NCI-H69 (cell line): ENCODE measurements at regions not wholly inside any gene's neighbourhood (a gene's known extent, or its start where the extent isn't known, plus 50 kb on each side); places are given as distances from the start of the nearest gene placed in this dataset.
A peak's percentile ranks its signal among the peaks of the same experiment; 100 is the strongest.

Experiments
- DNase-seq: peaks from one replicate; lab custom pipeline; 2025; lab: John Stamatoyannopoulos, UW

DNA sequence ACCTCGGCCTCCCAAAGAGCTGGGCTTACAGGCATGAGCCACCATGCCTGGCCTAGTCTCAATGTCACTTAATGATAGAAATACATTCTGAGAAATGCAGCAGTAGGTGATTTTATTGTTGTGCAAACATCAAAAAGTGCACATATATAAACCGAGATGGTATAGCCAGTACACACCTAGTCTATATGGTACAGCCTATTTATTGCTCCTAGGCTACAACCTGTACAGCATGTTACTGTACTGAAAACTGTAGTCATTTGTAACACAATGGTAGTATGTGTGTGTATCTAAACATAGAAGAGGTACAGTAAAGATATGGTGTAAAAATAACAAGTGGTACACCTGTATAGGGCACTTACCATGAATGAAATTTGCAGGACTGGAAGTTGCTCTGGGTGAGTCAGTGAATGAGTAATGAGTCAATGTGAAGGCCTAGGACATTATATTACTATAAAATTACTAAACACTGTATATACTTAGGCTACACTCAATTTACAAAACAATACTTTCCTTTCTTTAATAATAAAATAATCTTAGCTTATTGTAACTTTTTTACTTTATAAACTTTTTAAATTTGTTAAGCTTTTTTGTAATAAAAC, 166.7 kb upstream of the SYT1 start:
- DNase-seq: no peak

DNA sequence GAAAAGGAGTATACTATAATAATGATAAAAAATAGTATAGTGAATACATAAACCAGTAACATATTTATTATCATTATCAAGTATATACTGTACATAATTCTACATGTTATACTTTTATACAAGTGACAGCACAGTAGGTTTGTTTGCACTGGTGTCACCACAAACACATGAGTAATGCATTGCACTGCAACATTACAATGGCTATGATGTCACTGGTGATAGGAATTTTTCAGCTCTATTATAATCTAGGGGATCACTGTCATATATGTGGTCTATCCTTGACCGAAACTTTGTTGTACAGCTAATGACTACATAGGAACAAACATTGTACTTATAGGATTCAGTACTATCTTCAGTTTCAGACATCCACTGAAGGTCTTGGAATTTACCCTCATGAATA, 165.8 kb upstream of the SYT1 start:
- DNase-seq: no peak

DNA sequence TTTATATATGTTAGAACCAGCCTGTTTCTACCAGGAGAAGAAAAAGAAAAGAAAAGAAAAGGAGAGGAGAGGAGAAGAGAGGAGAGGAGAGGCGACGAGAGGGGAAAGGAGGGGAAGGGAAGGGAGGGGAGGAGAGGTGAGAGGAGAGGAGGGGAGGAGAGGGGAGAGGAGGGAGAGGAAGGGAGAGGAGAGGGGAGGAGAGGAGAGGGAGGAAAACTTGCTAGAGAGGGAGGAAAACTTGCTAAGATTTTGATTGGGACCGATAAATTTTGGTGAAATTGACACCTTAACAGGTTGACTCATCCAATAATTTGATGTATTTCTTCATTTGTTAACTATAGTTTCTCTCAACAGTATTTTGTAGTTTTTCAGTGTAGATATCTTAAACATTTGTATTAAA, 164.0 kb upstream of the SYT1 start:
- DNase-seq: no peak

DNA sequence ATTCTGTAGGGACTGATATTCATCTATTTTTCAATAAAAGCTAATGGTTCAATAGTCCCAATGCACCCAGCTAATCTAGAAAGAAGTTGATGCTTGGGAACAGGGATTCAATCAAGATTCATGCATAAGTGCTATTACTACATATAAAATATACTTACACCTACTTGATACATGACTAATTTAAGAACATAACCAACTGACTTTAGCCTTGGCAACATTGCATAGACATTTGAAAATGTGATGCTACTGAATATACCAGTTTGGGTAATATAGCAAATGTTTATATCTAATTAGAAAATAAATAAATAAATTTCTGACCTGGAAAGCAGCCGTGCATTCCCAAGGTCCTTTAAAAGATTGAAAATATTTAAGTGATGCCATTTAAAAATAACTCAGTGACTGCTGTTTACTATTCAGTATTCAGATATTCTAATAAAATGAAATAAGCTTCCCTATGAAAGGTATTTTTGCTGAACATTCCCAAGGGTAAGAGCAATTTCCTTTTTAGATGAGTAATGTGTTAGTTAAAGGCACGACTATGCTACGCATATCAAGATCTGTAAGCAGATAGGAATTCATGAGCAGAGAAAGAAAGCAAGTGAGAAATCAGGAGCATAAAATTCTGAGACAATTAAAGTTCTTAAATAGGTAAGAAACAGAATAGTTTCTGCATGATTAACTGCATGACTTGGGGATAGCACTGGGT, 160.6 kb upstream of the SYT1 start:
- no peak for DNase-seq

DNA sequence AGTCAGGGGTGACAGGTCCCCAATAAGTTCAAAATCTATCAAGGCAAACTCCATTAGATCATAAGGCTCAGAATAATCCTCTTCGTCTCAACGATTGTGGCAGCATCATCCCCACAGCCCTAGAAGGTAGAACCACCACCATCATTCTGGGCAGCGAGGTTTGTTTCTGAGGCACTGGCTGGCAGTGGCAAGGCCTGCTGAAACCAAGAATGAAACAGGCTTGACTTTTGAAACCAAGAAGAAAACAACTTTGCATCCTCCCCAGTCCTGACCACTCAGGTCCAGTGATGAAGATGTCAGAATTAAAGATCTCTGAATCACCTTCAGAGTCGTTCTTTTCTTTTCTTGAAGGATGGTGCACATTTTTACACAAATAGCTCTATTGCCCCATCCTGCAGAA, 152.6 kb upstream of the SYT1 start:
- no peak for DNase-seq

DNA sequence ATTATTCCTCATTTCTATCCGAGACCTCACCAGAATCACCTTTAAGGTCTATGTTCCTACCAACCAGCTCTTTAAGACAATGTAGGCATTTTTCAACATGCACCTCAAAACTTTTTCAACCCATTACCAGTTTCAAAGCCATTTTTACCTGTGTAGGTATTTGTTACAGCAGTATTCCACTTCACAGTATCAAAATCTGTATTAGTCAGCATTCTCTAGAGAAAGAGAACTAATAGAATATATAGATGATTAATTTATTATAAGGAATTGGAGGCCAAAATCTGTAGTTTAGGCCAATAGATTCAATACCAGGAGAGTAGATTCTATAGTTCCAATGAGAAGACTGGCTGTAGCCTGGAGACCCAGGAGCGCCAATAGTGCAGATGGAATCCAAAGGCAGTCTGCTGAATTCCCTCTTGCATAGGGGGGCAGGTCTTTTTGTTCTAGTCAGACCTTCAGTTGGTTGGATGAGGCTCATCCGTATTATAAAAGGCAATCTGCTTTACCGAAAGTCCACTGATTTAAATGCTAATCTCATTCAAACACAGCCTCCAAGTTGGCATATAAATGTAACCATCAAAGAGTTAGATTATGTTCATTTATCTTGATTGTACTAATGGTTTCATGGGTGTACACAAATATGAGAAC, 151.6 kb upstream of the SYT1 start:
- DNase-seq: no peak

DNA sequence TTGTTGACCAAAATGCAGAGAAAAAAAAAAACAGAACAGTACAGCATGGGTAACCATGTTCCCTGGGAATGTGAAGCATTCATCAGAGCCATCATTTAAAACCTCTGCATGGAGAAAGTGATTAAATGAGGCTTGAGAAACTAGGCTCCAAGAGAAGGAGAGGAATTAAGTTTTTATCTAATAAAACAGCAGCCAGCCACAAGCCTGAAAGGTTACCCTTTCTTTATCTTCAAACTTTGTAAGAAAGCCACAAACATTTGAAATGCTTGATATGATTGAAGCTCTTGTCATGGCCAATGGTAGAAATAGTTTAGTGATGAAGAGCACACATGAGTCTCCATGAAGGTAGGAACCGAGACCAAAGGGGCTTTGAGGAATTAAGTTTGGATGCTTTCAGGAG, 144.9 kb upstream of the SYT1 start:
- DNase-seq: no peak

DNA sequence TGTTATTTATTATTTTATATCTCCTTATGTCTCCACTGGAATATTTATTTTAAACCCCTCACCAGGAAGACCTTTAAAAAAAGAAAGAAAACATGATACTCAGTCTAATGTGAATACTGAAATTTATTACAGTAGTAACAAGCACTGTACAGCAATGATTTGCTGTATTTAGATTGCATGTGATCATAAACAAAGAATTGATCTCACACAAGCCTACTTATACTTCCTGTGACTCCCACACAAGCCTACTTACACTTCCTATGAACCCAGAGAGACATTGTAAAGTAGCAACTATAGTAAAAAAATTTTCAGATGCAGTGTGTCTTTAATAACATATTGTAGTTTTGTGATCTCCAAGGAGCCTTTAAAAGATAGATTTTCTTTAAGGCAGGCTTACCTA, 142.7 kb upstream of the SYT1 start:
- DNase-seq: no peak

DNA sequence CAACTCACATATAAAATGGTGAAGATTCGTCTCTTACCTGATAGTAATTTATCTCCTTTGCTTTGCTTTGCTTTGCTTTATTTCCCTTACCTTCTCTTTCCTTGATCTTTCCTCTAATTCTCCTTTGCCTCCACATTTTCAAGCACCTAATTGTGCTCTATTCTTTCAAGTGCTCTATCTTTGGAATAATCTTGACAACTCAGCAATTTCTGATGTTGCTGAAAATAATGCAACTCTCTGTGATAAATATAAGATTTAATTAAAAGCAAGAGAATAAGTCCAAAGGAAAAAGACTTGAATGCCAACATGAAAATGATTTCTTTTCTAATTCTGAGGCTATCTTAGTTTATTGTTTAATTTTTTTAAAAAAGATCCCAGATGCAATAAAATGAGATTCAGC, 139.5 kb upstream of the SYT1 start:
- DNase-seq: peak; percentile 22

DNA sequence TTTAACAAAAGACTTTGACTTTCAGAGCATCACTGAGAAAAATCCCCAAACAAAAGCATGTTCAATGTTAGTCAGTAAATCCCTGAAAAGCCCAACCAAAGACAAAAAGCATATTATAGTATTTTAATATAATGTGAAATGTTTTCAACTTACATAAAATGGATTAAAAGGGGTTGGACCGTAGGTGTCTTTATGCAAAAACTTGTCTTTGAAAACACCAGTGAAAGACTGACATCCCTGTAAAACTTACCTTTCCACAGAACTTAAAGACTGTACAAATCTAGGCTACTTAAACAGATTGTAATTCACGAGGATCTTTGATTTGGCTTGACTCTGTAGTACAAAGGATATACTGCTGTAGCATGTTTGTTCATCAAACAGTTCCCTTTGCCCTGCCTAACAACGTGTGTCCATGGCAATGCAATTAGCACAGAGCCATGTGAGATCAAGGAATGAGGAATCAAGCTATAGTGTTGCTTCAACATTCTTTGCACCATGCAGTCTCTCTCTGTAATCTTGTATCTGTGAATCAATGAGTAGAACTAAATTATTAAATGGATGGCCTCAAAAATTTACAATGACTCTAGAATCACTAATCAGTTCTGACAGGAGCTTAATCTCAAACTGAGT, 138.5 kb upstream of the SYT1 start:
- DNase-seq: peak; percentile 93

DNA sequence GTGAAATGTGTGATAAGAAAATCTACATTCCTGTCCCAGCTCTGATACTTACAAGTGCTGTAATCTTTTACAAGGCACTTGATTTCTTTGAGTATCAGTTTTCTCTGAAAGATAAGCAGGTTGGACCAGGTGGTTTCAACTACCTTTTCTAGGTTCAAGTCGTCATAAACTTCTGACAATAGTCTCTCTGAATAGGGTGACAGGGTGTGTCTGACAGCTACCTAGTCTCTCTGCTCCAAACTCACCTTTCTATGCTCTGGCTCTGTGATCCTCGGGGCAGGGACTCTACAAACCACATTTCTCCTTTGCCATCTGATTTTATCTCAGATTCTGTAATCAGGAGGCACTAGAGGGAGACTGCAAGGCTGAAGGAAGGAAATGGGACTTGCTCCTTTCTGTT, 137.7 kb upstream of the SYT1 start:
- peak; percentile 21 for DNase-seq

DNA sequence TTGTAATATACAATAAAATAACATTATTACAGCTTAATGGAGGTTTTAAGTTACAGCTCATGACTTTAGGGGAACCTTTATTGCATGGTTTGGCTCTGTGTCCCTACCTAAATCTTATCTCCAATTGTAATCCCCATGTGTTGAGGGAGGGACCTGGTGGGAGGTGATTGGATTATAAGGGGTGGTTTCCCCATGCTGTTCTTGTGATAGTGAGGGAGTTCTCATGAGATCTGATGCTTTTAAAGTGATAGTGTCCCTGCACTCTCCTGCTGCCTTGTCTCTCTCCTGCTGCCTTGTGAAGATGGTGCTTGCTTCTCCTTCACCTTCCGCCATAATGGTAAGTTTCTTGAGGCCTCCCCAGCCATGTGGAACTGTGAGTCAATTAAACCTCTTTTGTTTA, 132.1 kb upstream of the SYT1 start:
- no peak for DNase-seq

DNA sequence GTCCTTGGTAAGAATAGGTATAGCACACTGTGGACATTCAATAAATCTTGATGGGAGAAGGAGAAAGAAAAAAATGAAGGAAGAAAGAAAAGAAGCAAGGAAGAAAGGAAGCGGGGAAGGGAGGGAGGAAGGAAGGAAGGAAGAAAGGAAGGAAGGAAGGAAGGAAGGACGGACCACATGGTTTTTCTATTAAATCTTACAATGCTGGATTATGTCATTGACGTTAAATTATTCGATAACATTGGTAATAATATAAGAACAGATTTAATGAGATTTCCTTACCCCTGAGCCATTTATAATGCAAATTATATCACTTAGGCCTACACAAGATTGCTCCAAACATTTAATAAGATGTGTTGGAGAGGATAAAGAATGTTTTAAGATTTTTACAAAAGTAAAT, 124.9 kb upstream of the SYT1 start:
- no peak for DNase-seq

DNA sequence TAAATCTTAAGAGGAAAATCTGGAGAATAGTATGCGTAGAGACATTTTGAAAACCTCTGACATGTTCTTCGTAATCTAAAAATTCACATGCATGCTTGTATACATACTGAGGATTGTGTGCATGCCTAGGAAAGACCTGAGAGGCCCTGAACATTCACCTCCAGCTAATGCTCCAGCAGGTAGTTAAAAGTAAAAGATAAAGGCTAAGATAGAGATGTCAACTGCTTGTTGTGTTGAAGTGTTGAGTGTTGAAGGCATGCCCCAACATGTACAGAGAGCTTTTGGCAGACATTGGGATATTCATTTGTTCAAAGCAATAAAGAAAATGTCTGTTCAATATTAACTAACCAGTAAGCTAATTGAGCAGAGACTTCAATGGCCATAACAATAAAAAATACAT, 118.6 kb upstream of the SYT1 start:
- peak; percentile 49 for DNase-seq

DNA sequence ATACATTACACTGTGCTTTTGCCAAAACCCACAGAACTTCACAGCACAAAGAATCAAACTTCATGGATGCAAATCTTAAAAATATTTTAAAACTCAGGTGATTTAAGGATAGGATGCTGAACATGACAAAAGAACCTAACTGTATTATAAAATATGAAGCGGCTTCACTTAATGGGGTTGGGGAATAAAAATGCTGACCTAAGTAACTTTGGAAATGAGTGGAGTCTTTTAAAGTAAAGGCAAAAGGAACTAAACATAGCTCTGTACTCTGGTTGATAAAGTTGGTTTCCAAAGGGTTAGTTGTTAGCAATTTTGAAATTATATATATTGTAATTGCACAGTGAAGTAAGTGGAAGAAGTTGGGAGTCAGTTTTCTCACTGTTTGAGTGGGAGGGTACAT, 111.5 kb upstream of the SYT1 start:
- no peak for DNase-seq

DNA sequence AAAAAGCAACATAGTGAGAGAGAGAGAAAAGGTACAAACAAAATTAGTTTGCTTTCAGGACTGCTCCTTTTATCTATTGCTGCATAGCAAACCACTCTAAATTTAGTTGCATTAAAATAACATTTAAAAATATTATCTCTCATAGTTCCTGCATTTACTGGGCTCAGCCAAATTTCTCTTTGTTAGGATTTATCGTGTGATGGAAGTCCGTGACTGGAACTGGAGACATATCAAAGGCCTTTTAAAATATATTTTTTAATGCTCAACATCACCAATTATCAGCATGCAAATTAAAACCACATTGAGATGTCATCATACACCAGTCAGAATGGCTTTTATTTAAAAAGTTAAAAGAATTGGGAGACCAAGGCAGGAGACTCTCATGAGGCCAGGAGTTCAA, 107.6 kb upstream of the SYT1 start:
- no peak for DNase-seq

DNA sequence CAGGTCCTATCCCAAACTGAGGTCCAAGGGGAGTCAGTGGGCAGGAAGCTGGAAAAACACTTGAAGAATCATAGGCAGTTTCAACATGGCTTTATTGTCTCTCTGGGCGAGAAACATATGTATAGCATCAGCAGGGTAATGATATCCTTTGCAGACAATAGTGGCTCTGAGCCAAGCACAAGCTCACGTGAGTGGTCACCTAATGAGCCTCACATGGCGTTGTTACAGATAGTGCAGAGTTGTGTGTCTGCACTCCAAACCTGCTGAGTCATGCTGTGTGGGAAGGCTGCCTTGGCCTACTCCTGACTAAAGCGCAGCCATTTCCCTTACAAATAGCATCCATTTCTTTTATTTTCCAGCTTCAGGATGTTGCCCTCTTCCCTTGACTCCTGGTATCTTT, 105.2 kb upstream of the SYT1 start:
- peak; percentile 25 for DNase-seq

DNA sequence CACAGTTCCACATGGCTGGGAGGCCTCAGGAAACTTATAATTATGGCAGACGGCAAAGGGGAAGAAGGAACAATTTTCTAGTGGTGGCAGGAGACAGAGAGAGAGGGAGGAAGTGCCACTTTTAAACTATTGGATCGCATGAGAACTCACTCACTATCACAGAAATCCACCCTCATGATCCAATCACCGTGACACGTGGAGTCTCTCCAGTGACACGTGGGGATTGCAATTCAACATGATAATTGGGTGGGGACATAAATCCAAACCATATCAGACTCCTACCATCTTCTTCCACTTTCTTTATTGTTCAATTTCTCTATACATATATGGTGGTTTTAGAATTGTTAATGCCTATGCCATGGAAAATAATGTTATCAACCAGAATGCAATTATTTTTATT, 103.7 kb upstream of the SYT1 start:
- no peak for DNase-seq

DNA sequence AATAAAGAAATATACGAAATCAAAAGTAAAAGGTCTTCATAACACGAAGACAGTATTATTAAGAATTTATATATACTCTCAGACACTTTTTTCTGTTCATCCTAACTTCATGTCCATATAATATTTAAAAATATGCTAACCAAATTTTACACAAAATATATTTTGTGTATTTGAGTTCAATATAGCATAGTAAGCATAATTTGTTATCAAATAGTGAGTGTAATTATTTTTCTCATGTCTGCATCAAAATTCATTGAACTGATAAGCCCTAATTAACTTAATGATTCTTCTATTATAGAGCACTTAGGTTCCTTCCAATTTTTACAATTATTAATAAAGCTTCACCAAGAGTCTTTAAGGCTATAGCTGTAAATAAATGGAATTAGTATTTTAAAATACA, 99.7 kb upstream of the SYT1 start:
- no peak for DNase-seq

DNA sequence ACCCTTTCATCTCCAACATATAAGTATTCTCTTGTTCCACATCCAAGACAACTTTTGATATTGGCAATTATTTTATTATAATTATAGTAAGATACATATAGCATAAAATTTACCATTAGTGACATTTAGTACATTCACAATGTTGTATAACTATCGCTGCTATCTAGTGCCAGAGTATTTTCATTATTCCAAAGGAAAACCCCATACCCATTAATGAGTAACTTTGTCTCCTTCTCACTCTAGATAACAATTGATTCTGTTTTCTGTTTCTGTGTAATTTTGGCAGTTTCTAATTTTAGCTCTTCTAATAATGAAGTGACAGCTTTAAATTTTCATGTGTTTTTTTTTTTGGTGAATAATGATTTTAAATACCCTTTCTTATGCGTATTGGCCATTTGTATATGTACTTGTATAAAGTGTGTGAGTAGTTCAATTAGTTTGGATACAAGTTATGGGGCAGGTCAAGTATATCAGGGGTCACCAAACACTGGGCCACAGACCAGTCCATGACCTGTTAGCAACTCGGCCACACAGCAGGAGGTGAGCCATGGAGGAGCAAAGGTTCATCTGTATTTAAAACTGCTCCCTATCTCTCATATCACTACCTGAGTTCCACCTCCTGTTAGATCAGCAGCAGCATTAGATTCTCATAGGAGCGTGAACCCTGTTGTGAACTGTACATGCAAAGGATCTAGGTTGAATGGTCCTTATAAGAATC, 97.2 kb upstream of the SYT1 start:
- DNase-seq: no peak

DNA sequence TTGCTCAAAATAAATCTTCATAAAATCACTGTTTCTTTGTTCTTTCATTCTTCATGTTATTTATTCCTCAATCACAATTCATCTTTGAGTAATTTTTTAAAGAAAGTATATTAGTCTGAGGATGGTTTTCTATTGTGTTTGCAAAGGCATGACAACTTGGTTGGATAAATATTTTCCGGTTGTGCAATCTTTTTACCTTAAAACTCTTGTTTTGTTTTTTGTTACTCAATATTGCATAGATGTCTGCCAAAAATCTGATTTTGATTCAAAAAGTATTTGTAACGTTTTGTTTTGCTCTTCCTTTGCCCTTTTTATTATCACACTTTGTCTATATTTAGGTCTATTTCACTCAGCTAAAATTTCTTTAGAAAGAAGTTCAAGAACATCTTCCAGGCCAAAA, 86.2 kb upstream of the SYT1 start:
- DNase-seq: no peak

DNA sequence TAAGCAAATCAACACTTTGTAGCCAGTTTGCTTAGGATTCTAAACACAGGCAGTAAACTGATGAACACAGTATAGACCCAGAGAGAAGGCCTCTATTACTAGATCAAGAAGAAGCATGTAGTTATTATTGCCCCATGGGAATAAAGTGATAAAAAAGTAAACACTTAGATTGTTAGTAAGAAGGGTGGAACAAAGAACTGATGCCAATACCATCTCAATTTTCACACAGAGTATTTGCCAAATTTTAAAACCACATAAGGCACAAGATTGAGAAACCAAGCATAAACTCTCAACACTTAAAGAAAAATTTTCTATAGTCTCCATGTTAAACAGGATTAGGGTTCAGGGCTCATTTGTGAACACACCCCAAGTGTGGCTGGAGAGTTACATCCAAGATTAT, 77.0 kb upstream of the SYT1 start:
- DNase-seq: peak; percentile 9

DNA sequence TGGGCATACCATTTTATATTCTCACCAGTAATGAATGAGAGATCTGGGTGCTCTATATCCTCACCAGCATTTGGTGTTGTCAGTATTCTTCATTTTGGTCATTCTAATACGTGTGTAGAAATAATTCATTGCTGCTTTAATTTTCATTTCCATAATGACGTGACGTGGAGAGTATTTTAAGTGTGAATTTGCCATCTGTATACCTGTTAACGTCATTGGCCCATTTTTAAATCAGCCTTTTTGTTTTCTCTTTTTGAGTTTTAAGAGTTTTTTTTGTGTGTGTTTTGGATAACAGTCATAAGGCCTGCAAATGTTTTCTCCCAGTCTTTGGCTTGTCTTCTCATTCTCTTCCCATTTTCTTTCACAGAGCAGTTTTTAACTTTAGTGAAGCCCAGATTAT, 74.4 kb upstream of the SYT1 start:
- DNase-seq: no peak
